ENCODE measurements at regions not wholly inside any gene's neighbourhood (a gene's known extent, or its start where the extent isn't known, plus 50 kb on each side); places are given as distances from the start of the nearest gene placed in this dataset.

GRCh38 chr12:46649433-46649832, 176.4 kb downstream of the SLC38A4 start:
- no peak overlapping the region for H3K4me2 ChIP-seq (ENCODE audit: low read depth, low read length)
- BruUV-seq (replicated peaks) = no TSS peak
- H2BK120ac ChIP-seq (ENCODE audit: low read depth, low read length) = peak overlapping the region; percentile 35; the same call in 1 of the 2 replicates
- no peaks in the 10 kb centered on the region for H3K9me1 ChIP-seq (ENCODE audit: insufficient read depth, low read length)
- WGBS, 2 experiments (ENCODE audit: extremely low coverage in 2 of 2, insufficient read length in 1 of 2) = 100% methylated on average over 1 of the region's 4 CpGs; no CpG with 5 or more reads in 1 of the 2 experiments
- in situ Hi-C loops (cut with MboI; ENCODE audit: low sequenced_read_pairs) = no loop called here
- H3K27me3 ChIP-seq (ENCODE audit: control insufficient read depth, insufficient read depth, low read length) = no peaks in the 10 kb centered on the region
- no peaks in the 10 kb centered on the region for H3K79me1 ChIP-seq (ENCODE audit: low read depth in 1 of 2, low read length in 2 of 2)
- H4K8ac ChIP-seq (ENCODE audit: low read depth in 2 of 2, low read length in 2 of 2) = no peak overlapping the region
- dilution Hi-C loops (cut with HindIII; ENCODE audit: low sequenced_read_pairs, unreplicated experiment) = no loop called here
- H4K5ac ChIP-seq (ENCODE audit: low read depth, low read length) = no peak overlapping the region
- H3K18ac ChIP-seq (ENCODE audit: low read depth, low read length) = no peak overlapping the region
- DNase-seq (no peak), ATAC-seq (ENCODE audit: low read depth) (no peak)
- H2AK9ac ChIP-seq (replicated peaks; ENCODE audit: low read depth, low read length, poor library complexity) = no peak overlapping the region
- H3K23ac ChIP-seq (ENCODE audit: low read depth, low read length) = no peak overlapping the region
- no peaks in the 10 kb centered on the region for H3K9me3 ChIP-seq (ENCODE audit: control insufficient read depth, insufficient read depth, low read length)
- CTCF ChIA-PET = no interaction called here
- H3K4ac ChIP-seq (ENCODE audit: low read depth, low read length) = 0 out of 2 replicates have a peak overlapping the region, but pooled peaks have one; percentile 22
- H3K56ac ChIP-seq (ENCODE audit: extremely low read depth, insufficient read depth, low read length) = no peak overlapping the region
- H3K27ac ChIP-seq (ENCODE audit: insufficient read depth, low read length) = no peak overlapping the region
- intact Hi-C loops (cut with micrococcal nuclease) = no loop called here
- H4K91ac ChIP-seq (ENCODE audit: insufficient read depth, low read depth, low read length) = no peak overlapping the region
- H2BK20ac ChIP-seq (ENCODE audit: low read depth, low read length) = no peak overlapping the region
- no peak overlapping the region for H3K14ac ChIP-seq (replicated peaks; ENCODE audit: low read depth, low read length)
- no peak overlapping the region for H2AFZ ChIP-seq (replicated peaks; ENCODE audit: low read length, poor library complexity)
- TF ChIP-seq NFE2L2 (IDR thresholded peaks at IDR 0.05; ENCODE audit: low read depth, low read length) = no peak
- TF ChIP-seq CTCF (conservative IDR thresholded peaks at IDR 0.05; ENCODE audit: low read depth, low read length) = no peak
- TF ChIP-seq POLR2A (IDR thresholded peaks at IDR 0.05; ENCODE audit: low read depth, low read length) = no peak
- no peak for TF ChIP-seq MAFK (IDR thresholded peaks at IDR 0.05; ENCODE audit: low read depth, low read length)
- no peak overlapping the region for H3K4me3 ChIP-seq (ENCODE audit: insufficient read depth, low read depth, low read length)
- H2AK5ac ChIP-seq (ENCODE audit: low read depth, low read length) = no peak overlapping the region
- no peak overlapping the region for H2BK5ac ChIP-seq (ENCODE audit: low read depth, low read length, poor library complexity, severe bottlenecking)
- POLR2A ChIA-PET (ENCODE audit: unreplicated experiment) = no interaction called here
- H3K9ac ChIP-seq (ENCODE audit: low read depth, low read length) = no peak overlapping the region
- no peaks in the 10 kb centered on the region for H4K20me1 ChIP-seq (ENCODE audit: insufficient read depth, low read length)
- no peak overlapping the region for H2BK15ac ChIP-seq (ENCODE audit: low read depth, low read length)
- H3K36me3 ChIP-seq (ENCODE audit: control insufficient read depth, insufficient read depth, low read length) = no peaks in the 10 kb centered on the region
- H3K4me1 ChIP-seq (ENCODE audit: control insufficient read depth, insufficient read depth, low read length) = 0 out of 2 replicates have a peak, but pooled peaks cover 1% of the 10 kb centered on the region

Data from IMR-90 (cell line).